HepG2 (cell line): ENCODE measurements at regions not wholly inside any gene's neighbourhood (a gene's known extent, or its start where the extent isn't known, plus 50 kb on each side); places are given as distances from the start of the nearest gene placed in this dataset.

Experiments used
- ASH2L ChIP-seq: fragments of 300-600, 200-600 bp; sonication (generic); IDR thresholded peaks from 2 replicates; pipeline ENCODE4 v1.7.0; 2017; ENCODE audit warnings: low read depth, mild to moderate bottlenecking, moderate library complexity, mixed read lengths, low read length; ENCODE audit not compliant: insufficient read length
- FOXJ3 ChIP-seq: sonication (generic); formaldehyde crosslinking; IDR thresholded peaks from 2 replicates; pipeline ENCODE4 v1.4.0; 2020; ENCODE audit warnings: missing genetic modification reagents, mild to moderate bottlenecking, borderline replicate concordance
- HMG20B ChIP-seq: conservative IDR thresholded peaks from 2 replicates; pipeline ENCODE4 v1.6.1; 2016; ENCODE audit warnings: missing genetic modification reagents, missing compliant biosample characterization
- NFE2 ChIP-seq: sonication (generic); formaldehyde crosslinking; IDR thresholded peaks from 2 replicates; pipeline ENCODE4 v1.4.0; 2020; ENCODE audit warnings: missing genetic modification reagents
- RFXAP ChIP-seq: sonication (generic); formaldehyde crosslinking; IDR thresholded peaks from 2 replicates; pipeline ENCODE4 v1.4.0; 2020; ENCODE audit warnings: missing genetic modification reagents, borderline replicate concordance
- SOX6 ChIP-seq, 2 experiments: fragments of 450-650 bp in 1 of 2; sonication (generic) in 1 of 2; formaldehyde crosslinking in 1 of 2; IDR thresholded peaks; 2 replicates each; pipeline versions ENCODE4 v1.4.0 to v1.6.1; 2017 to 2020; ENCODE audit warnings: antibody characterized with exemption in 1 of 2, mild to moderate bottlenecking in 1 of 2, missing genetic modification reagents in 1 of 2
- SRSF4 ChIP-seq: fragments of 200-400 bp; formaldehyde crosslinking; IDR thresholded peaks from one replicate; pipeline ENCODE4 v1.6.1; 2018; ENCODE audit warnings: mild to moderate bottlenecking, low read depth, low read length, moderate library complexity; ENCODE audit not compliant: poor library complexity, severe bottlenecking
- TOPORS ChIP-seq: sonication (generic); formaldehyde crosslinking; IDR thresholded peaks from 2 replicates; pipeline ENCODE4 v1.8.0; 2023; ENCODE audit warnings: mild to moderate bottlenecking, missing genetic modification reagents
- ZNF10 ChIP-seq: sonication (generic); formaldehyde crosslinking; IDR thresholded peaks from 2 replicates; pipeline ENCODE4 v1.4.0; 2020; ENCODE audit warnings: mild to moderate bottlenecking, low read depth, missing genetic modification reagents, borderline replicate concordance
- ZNF546 ChIP-seq: sonication (generic); formaldehyde crosslinking; conservative IDR thresholded peaks from 2 replicates; pipeline ENCODE4 v1.8.1; 2023; ENCODE audit warnings: mild to moderate bottlenecking, missing genetic modification reagents
- TF ChIP-seq, protein P1 (sequence below): sonication (generic); formaldehyde crosslinking; IDR thresholded peaks from 2 replicates; pipeline ENCODE4 v1.5.1; 2020; ENCODE audit warnings: mild to moderate bottlenecking, moderate library complexity, missing genetic modification reagents
- TF ChIP-seq, protein P2 (sequence below): sonication (generic); formaldehyde crosslinking; IDR thresholded peaks from 2 replicates; pipeline ENCODE4 v1.4.0; 2020; ENCODE audit warnings: mild to moderate bottlenecking, missing genetic modification reagents
- TF ChIP-seq, protein P3 (sequence below): sonication (generic); formaldehyde crosslinking; IDR thresholded peaks from 2 replicates; pipeline ENCODE4 v1.4.0; 2020; ENCODE audit warnings: mild to moderate bottlenecking, missing genetic modification reagents, borderline replicate concordance

DNA sequence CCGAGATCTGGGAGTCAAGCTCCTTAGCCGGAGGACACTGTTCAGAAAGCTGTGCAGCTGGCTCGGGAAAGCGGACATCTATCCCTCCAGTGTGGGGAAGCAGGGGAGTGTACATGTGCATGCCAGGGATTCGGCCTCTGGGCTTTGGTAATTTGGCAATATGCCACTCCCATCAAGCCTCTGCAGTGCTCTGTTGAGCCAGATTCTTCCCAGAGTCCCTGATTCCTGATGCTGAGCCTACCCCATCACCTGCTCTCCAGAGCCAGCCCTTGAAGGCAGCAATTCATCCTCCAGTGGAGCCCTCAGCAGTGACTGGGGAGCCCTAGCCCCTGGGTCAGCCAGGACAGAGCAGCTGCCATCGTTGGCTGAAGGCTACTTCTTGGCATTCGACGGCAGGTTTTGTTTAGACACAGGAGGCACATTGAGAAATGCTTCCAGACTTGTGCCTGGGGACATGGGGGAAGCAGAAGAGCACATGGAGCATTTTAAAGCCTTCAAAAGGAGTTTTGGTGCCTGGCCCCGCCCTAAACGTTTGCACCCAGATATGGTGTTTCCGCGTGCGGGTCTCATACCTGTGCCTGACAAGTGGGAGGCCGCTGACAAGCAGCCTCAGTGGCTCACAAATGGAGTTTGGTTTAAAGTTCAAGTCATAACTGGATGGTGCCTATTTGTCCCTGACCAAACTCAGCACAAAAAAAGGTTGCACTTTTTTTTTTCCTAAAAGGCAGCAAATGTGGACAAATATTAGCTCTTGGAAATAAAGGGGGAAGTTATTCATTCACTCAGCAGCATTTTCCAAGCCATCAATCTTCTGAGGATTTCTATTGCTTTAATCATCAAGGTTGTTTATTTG lies 272.8 kb downstream of the CYRIA start (continued):
- TF ChIP-seq, protein P1, sequence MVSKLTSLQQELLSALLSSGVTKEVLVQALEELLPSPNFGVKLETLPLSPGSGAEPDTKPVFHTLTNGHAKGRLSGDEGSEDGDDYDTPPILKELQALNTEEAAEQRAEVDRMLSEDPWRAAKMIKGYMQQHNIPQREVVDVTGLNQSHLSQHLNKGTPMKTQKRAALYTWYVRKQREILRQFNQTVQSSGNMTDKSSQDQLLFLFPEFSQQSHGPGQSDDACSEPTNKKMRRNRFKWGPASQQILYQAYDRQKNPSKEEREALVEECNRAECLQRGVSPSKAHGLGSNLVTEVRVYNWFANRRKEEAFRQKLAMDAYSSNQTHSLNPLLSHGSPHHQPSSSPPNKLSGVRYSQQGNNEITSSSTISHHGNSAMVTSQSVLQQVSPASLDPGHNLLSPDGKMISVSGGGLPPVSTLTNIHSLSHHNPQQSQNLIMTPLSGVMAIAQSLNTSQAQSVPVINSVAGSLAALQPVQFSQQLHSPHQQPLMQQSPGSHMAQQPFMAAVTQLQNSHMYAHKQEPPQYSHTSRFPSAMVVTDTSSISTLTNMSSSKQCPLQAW (CRISPR knock-in tag): no peak
- TF ChIP-seq ASH2L (no peak), HMG20B (CRISPR knock-in tag) (no peak), ZNF546 (CRISPR knock-in tag) (no peak), RFXAP (CRISPR knock-in tag) (no peak), SOX6 (IDR thresholded peaks at IDR 0.05) (no peak), SOX6 (CRISPR knock-in tag; IDR thresholded peaks at IDR 0.05) (0 out of 2 replicates have a peak, but pooled peaks have one; percentile 8), NFE2 (CRISPR knock-in tag) (no peak), TOPORS (no peak), FOXJ3 (CRISPR knock-in tag) (peak; percentile 36; the same call in 1 of the 2 replicates), SRSF4 (no peak), ZNF10 (CRISPR knock-in tag) (no peak)
- TF ChIP-seq, protein P2, sequence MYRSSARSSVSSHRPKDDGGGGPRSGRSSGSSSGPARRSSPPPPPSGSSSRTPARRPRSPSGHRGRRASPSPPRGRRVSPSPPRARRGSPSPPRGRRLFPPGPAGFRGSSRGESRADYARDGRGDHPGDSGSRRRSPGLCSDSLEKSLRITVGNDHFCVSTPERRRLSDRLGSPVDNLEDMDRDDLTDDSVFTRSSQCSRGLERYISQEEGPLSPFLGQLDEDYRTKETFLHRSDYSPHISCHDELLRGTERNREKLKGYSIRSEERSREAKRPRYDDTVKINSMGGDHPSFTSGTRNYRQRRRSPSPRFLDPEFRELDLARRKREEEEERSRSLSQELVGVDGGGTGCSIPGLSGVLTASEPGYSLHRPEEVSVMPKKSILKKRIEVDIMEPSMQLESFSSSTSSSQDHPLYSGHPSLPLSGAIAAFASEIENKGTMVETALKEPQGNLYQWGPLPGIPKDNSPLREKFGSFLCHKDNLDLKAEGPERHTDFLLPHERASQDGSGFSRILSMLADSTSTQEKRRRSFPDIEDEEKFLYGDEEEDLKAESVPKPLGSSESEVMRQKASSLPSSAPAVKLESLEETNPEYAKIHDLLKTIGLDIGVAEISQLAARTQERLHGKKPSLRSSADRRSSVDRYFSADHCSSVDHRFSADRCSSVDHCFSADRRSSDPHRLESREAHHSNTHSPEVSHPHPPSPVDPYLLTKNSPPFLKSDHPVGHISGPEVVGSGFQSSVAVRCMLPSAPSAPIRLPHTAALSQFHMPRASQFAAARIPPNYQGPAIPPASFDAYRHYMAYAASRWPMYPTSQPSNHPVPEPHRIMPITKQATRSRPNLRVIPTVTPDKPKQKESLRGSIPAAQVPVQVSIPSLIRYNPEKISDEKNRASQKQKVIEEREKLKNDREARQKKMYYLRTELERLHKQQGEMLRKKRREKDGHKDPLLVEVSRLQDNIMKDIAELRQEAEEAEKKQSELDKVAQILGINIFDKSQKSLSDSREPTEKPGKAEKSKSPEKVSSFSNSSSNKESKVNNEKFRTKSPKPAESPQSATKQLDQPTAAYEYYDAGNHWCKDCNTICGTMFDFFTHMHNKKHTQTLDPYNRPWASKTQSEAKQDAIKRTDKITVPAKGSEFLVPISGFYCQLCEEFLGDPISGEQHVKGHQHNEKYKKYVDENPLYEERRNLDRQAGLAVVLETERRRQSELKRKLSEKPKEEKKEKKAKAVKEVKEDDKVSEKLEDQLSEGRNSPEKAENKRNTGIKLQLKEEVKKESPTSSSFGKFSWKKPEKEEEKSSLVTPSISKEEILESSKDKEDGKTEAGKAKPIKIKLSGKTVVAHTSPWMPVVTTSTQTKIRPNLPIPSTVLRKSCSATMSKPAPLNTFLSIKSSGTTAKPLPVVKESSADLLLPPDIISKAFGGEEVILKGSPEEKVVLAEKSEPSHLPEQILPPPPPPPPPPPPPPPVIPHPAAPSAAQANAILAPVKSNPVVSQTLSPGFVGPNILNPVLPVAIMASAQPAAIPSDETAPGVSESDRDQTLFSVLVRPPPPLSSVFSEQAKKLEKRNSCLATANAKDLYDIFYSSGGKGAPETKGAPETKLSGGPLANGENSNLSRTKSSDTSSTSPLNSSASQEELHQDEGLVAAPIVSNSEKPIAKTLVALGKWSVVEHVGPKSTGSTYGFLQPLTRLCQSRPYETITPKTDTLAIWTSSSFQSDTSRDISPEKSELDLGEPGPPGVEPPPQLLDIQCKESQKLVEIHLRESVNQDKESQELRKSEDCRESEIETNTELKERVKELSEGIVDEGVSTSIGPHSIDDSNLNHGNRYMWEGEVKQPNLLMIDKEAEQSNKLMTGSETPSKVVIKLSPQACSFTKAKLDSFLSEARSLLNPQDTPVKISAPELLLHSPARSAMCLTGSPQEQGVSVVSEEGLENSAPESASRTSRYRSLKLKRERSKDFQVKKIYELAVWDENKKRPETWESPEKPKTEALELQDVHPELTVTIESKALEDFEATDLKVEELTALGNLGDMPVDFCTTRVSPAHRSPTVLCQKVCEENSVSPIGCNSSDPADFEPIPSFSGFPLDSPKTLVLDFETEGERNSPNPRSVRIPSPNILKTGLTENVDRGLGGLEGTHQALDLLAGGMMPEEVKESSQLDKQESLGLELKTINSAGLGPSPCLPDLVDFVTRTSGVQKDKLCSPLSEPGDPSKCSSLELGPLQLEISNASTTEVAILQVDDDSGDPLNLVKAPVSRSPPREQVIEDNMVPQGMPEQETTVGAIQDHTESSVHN (CRISPR knock-in tag): no peak
- TF ChIP-seq, protein P3, sequence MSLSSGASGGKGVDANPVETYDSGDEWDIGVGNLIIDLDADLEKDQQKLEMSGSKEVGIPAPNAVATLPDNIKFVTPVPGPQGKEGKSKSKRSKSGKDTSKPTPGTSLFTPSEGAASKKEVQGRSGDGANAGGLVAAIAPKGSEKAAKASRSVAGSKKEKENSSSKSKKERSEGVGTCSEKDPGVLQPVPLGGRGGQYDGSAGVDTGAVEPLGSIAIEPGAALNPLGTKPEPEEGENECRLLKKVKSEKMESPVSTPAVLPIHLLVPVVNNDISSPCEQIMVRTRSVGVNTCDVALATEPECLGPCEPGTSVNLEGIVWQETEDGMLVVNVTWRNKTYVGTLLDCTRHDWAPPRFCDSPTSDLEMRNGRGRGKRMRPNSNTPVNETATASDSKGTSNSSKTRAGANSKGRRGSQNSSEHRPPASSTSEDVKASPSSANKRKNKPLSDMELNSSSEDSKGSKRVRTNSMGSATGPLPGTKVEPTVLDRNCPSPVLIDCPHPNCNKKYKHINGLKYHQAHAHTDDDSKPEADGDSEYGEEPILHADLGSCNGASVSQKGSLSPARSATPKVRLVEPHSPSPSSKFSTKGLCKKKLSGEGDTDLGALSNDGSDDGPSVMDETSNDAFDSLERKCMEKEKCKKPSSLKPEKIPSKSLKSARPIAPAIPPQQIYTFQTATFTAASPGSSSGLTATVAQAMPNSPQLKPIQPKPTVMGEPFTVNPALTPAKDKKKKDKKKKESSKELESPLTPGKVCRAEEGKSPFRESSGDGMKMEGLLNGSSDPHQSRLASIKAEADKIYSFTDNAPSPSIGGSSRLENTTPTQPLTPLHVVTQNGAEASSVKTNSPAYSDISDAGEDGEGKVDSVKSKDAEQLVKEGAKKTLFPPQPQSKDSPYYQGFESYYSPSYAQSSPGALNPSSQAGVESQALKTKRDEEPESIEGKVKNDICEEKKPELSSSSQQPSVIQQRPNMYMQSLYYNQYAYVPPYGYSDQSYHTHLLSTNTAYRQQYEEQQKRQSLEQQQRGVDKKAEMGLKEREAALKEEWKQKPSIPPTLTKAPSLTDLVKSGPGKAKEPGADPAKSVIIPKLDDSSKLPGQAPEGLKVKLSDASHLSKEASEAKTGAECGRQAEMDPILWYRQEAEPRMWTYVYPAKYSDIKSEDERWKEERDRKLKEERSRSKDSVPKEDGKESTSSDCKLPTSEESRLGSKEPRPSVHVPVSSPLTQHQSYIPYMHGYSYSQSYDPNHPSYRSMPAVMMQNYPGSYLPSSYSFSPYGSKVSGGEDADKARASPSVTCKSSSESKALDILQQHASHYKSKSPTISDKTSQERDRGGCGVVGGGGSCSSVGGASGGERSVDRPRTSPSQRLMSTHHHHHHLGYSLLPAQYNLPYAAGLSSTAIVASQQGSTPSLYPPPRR (CRISPR knock-in tag): no peak
